GM19463 (cell line): ENCODE measurements at regions not wholly inside any gene's neighbourhood (a gene's known extent, or its start where the extent isn't known, plus 50 kb on each side); places are given as distances from the start of the nearest gene placed in this dataset.
A peak's percentile ranks its signal among the peaks of the same experiment; 100 is the strongest.

Experiments
- ATAC-seq: cut with Tn5 transposase; IDR thresholded peaks from one replicate; pipeline ENCODE4 v1.9.1; 2021; ENCODE audit warnings: mild to moderate bottlenecking, moderate library complexity; ENCODE audit not compliant: unreplicated experiment

DNA sequence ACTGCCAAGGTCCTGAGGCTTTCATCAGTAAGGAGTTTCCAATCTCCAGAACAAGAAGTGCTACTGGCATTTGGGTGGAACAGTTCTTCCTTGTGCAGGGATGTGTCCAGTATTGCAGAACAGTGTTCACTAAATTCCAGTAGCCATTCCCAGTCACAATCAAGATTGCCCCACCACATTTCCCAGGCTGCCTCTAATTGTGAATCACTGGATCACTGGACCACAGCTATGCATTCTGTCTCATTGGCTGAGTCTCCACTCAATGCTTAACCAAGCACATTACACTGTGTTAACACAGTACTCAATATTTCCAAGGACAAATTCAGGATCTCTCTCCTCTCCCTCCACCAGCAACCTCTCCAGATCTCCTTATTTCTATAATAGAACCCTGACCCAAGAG, 160.2 kb upstream of the CCDC150 start:
- no peak for ATAC-seq

DNA sequence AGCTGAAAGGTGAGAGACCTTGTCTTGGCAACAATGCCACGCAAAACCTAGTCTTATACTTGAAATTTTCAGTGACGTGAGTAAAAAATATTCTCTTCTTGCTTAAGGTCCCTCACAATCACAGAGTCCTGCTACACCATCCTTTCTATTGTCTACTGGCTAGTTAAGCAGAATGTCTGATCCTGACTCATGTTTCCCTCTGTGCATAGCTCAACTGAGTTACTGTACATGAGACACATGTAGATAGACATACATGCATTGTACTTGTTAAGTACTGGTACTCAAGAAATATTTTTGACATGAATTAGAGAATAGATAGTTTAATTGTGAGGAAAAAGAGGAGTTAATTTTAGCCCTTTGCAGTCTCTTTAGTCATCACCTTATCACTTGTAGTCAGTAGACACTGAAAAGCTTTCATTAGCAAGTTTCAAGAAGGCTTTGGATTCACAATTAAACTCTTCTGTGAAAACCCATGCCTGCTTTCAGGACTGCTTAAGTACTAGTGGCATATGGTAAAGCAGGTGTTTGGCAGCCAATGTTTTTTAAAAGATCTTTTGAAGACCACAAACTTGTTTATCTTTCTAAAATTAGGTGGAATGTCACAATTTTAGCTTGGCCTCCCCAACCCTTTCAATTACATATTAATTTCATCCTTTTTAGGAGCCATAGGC, 158.7 kb upstream of the CCDC150 start:
- no peak for ATAC-seq

DNA sequence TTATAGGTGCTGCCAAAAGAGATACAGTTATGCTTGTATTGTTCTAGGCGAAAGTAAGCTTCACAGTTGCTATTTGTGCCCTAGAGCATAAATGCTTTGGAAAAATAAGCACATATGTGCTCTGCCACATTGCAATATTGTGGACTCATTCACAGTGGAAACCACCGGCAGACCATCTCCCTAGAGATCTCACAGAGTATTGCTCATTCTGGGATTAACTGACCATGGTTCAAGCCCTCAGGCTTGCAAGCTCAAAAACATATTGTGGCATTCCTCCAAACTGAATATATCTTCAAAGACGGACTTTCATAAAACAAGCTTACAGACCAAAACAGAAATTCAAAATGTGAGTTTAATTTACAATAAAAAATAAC, 158.2 kb upstream of the CCDC150 start:
- ATAC-seq, result no peak

DNA sequence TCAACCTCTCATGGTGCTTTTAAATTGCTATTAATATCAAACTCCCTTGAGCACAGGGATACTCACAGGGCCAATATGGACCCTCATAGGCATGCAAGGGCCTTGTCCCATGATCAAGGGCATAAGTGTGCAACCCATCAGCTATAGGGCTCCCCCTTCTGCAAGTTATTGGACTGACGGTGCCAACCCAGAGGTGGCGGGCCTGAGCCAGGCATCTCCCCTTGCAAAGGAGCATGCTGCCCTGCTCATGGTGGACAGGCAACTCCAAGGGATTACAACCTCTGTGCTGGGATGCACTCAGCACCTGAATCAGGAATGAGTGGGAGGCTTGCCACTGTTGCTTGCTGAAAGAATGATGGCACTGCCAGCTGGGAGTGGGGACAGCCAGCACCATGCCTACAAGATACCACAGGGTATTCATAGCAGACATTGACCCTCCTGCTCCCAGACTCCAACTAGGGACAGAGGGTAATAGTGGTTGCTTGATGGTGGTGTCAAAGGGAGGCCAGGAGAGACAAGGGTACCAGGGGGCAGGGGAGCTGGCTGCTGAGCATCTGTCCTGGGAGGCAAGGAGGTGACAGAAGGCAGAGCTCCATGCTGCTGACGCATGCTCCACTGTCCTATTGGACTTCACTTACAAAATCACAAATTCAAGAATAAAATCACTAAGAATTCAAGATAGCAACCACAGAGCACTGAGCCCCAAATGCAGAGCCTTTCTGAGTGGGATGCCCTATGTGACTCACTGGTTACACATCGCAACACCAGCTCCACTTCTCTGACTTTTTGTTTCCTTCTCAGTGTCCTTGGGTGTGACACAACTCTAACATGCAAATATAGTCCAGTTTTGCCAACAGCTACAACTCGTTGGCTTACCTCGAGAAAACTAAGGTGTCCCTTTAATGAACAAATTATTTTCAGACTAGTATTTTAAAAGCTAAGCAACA, 157.1 kb upstream of the CCDC150 start:
- peak; percentile 34 for ATAC-seq

DNA sequence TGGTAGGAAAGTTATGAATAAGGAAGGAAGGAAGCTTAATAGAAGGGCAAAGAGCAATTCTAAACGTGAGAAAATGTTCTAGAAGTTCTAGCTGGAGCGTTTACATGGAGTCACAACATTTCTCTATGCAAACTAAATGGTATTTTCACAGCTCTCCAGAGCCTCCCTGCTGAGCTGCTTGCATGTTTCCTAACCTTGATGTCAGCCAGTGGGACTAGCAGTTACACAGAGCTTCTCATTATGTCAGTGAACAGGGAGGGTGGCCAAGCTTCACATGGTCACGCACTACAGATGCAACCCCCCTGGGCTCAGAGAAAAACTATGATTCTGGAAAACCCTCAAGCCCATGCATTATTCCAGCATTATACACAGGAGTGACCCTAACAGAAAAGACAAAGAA, 153.4 kb upstream of the CCDC150 start:
- no peak for ATAC-seq

DNA sequence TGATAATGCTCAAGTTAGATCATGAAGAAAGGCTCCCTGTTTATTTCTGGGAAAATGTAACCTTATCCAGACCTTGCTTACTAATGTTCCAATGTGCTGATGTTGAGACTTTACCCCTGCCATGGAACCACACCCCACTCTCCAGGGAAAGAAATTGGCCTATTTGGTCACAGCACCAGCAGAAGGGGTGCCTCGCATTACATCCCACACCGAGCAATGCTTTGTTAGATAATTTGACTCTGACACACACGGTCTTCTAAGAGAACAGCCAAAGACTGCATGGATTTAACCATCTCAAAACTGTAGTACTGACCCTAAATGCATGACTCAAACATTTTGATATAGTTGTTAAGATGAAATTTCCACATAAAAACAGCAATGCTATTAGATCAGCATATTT, 152.1 kb upstream of the CCDC150 start:
- ATAC-seq, result no peak

DNA sequence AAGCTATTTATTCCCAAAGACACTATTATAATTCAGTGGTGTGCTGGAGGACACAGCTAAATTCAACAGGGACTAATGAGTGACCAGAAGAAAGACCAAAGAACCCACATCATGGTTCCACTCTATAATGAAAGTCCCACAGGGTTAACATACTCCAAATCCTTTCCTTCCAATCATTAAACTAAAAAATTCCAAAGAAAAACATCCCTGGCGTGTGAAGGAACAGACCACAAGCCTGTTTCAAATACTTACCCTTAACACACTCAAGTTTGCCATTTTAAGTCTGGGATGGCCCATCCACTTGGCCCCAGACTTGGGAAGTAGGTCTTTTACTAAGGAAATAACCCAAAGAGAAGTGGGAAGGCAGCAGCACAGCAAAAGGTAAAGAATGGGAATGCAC, 150.1 kb upstream of the CCDC150 start:
- ATAC-seq, result no peak

DNA sequence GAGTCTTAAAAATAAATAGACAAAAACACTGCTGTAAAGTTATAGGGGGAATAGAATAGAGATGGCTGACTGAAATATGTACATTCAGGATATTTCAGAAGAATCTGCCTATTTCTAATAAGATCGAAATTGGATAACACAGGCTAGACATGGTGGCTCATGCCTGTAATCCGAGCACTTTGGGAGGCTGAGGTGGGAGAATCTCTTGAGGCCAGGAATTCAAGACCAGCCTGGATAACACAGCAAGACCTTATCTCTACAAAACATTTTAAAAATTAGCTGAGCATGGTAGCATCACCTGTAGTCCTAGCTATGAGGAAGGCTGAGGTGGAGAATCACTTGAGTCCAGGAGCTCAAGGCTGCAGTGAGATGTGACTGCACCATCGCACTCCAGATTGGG, 146.6 kb upstream of the CCDC150 start:
- no peak for ATAC-seq

DNA sequence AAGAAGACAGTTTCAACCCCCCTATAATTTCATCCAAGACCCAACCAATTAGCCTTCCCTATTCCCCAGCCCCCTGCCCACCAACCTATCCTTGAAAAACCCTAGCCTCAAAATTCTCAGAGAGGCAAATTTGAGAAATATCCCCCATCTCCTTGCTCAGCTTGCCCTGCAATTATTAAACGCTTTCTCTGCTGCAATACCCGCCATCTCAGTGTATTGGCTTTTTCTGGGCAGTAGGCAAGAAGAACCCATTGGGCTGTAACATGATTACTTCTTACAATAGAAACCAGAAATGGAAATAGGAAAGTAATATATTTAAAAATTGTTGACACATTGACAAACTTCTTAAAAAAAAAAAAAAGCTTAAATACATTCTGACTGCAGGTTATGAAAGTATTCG, 140.6 kb upstream of the CCDC150 start:
- ATAC-seq, result no peak

DNA sequence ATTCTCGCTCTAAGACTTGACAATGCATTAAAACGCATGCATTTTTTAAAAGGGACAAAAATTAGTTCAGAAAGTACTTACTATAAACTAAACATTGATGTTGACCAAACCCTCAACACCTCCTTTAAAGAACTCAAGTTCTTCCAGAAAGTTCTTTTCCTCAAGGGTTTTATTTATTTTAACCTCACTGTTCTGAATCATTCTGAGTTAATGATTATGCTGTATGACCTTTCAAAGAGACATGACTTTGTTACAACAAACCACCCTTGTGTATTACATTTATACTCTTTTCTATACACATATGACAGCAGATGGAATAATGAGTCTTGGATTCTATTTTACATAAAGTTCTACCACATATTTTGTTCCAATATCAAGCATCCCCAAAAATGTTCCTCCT, 139.8 kb upstream of the CCDC150 start:
- ATAC-seq, result no peak

DNA sequence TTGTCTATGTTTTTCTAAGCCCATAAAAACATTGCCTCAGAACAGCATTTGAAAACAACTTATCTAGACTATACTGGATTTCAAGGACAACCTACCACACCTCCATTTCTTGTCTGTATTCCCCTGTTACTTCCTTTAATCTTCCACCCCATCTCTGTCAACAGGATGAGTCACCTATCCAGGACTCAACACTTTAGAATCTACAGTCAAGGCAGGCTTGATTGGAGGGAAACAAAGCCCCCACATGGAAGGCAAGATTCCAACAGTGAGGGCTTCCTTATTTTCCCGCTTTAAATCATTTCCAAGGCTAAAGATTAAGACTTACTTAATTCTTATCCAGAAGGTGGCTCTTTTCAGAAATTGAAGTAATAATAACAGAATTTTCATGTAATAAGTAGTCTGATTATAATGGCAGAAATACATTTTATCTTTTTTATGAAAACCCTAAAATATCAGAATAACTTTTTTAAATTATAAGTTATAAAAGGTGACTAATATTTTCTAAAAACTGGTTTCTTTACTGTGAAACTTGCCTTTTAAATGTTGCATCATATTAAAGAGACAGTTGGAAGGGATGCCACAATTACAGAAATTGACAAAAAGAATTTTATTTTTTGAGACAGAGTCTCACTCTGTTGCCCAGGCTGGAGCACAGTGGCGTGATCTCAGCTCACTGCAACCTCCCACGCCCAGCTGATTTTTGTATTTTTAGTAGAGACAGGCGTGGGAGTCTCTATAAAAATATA, 138.7 kb upstream of the CCDC150 start:
- ATAC-seq, result no peak

DNA sequence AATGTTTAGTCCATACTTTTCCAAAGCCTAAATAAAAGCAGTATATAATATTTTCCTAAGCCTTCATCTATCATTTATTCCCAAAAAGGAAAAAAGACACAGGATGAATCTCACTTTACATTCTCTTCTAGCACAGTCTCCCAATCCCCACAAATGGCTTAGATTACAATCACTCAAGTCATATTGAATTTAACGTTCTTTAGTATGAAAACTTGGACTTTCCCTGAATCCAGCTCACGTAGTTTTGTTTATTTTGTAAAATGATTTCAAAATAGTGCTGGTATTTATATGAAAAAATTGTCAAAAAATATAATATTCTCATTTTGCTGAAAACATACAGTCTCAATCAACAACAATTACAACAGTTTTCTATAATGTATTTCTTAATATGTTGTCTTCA, 137.7 kb upstream of the CCDC150 start:
- no peak for ATAC-seq

DNA sequence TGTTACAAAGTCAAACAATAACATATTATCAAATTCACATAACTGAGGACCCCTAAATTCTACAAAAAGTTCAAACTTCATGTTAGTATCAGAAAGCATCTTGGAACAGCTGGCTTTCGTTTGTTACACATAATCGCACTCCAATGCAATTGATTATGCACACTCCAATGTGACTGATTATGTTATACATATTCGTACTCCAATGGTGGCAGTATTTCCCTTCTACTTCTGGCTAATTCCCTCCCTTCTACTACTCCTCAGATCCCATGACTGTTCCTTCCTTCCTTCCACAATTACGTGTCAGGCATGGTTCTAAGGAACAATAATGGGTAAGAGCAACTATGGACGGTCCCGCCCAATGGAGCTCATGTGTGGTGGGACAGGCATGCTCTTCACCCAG, 137.1 kb upstream of the CCDC150 start:
- no peak for ATAC-seq

DNA sequence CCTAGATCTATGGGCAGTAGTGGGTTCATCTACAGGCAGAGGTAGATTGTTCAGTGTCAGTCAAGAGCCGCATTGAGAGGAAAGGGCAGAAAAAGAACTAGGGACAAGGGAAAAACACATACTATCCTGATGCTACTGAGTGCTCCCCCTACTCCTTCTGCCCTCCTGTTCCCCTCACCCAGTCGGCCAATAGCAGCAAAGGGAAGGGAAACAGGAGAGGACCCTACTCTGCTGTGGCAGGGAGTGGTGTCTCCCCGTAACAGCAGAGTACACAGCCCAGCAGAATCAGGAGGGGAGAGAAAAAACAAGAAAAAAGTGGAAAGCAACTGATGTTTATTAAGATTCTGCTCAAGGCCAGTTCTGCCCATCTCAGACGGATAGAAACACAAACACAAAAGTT, 136.1 kb upstream of the CCDC150 start:
- ATAC-seq, result no peak

DNA sequence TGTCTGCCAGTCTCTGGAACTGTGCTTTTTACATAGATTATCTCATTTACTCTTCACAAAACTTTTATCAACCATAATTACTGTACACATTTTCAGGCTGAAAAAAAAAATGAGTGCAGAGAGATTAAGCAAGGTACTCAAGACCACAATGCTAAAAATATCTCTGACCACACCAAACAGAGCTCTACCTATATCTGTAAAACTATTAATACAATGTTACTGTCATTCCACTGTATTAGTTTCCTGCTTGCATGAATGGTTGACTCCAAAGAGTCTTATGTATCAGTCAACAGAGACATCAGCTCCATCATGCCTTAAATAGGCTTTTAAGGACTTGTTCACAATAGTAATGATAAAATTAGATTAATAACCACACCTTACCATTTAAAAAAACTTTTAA, 134.7 kb upstream of the CCDC150 start:
- no peak for ATAC-seq

DNA sequence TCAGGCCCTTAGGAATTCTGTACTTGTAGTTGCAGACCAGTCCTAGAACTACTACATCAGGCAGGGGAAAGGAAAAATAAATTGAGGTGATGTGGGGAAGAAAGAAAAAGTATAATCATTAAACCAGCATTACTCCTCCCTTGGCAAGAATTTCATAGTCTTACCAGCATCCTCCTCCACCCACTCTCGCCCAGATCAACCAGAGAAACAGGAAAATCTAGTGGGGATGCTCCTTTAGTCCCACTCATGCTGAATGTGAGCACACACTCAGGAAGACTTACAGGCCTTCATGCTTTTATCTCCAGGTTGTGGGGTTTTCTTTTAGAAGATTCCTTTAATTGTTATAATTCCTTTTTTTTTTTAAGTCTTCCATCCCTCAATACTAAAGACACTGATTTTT, 129.3 kb upstream of the CCDC150 start:
- no peak for ATAC-seq

DNA sequence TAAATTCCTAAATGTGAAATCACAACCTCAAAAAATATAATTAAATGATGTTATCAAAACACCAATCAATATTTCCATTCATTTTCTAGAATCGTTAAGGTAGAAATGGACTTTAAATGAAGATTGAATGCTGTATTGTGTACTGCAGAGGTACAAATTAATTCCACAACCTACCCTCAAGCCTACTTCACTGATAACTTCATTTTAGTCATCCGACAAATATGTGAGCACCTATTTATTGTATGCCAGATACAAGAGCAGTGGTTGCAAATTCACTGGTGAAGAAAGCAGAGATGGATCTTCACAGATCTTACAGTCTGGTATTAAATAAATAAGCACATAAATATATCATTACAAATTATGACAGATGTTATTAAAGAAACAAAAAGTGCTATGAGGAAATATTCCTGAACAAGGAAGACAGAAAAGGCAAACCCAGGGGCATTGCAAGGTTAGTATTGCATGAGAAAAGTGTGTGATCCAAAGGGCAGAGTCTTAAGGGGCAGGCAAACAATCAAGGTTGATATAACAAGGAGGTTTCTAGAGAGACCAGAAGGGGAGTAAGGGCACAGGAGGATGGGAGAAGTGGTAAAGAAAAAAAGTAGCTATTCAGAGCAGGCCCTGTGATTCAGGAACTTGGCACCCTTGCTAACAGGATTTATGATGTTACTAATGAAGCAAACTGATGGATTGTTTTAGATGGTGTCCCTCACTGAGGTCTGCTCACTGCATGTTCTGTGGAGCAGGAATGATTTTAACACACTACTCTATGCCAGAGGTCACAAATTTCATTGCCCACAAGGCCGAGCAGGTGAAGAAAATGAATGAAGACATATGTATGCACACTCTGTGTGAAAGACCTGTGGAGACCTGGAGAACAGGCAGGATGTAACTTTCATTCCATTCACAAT, 128.0 kb upstream of the CCDC150 start:
- ATAC-seq, result no peak

DNA sequence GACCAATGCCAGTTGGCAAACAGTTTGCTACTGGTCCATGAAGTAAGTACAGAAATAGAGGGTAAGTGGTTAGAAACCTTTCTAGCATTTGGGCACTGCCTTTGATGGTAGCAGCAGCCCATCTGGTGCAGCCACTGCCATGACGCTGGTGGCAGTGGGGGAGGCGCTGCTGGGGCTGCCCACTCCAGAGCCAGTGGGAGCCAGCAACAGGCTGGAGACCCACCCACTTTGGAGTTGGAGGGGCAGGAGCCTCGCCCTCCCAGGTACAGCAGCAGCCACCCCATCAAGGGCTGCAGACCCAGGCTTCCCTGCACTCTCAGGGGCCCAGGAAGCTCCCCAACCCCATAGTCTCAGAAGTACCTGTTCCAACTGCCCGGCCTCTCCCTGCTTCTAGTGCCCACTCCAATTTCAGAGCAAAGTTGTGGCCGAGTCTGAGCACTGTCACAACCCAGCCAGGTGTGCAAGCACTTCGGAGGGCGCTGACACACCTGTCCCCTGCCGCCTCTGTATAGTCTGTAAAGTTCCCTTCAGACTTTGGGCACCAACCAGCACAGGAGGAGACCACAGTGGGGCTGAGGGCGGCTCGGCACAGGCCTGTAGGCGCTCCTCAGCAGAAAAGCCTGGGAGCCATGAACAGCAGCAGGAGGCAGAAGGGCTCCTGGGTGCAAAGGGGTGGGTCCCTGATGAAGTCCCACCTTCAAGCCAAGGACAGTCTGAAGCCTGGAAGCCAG, 125.6 kb upstream of the CCDC150 start:
- no peak for ATAC-seq

DNA sequence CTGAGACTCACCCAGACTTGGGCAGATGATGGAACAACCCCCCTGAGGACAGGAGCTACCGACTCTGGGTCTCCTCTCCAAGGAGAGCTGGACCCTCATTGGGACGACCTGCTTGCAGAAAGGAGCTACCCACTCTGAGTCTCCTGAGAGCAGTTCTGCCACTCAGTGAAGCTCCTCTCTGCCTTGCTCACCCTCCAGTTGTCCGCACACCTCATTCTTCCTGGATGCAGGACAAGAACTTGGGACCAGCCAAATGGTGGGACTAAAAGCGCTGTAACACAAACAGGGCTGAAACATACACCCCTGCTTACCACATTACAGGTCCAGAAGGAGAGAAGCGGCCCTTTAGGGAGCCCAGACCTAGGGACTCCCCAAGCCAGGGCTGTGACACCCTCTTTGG, 124.9 kb upstream of the CCDC150 start:
- ATAC-seq, result no peak

DNA sequence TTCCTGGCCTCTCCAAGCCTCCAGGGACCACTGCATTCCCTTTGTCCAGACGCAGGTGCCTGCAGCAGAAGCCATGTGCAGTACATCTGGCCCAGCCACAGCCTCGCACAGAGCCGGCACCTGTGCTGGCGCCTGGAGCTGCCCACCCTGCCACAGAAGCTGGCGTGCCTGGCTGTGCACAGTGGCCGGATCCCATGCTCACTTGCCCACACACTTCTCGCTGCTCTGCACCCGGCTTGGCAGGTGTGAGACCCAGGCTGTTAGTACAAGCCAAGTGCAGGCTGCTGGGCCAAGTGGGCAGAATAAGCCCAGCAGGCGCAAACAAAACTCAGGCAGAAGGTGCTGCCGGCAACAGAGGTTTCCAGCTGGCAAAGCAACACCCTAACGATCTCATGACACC, 124.5 kb upstream of the CCDC150 start:
- no peak for ATAC-seq
